ENCODE measurements at regions not wholly inside any gene's neighbourhood (a gene's known extent, or its start where the extent isn't known, plus 50 kb on each side); places are given as distances from the start of the nearest gene placed in this dataset.

GRCh38 chr3:76456322-76456721 lies 583.6 kb upstream of the ROBO2 start:
- no peak for DNase-seq
- in situ Hi-C loops (cut with MboI; ENCODE audit: low pct_unique_long_range_greater_than_20kb, low sequenced_read_pairs) = no loop called here

GRCh38 chr3:76463501-76463900 lies 576.4 kb upstream of the ROBO2 start:
- no peak for DNase-seq
- in situ Hi-C loops (cut with MboI; ENCODE audit: low pct_unique_long_range_greater_than_20kb, low sequenced_read_pairs) = no loop called here

GRCh38 chr3:76470285-76470684 lies 569.6 kb upstream of the ROBO2 start:
- DNase-seq = no peak
- in situ Hi-C loops (cut with MboI; ENCODE audit: low pct_unique_long_range_greater_than_20kb, low sequenced_read_pairs) = no loop called here

- no peak for DNase-seq
- in situ Hi-C loops (cut with MboI; ENCODE audit: low pct_unique_long_range_greater_than_20kb, low sequenced_read_pairs) = no loop called here
Measured at GRCh38 chr3:76474632-76475031, 565.3 kb upstream of the ROBO2 start.

GRCh38 chr3:76479161-76479650 lies 560.7 kb upstream of the ROBO2 start:
- in situ Hi-C loops (cut with MboI; ENCODE audit: low pct_unique_long_range_greater_than_20kb, low sequenced_read_pairs) = no loop called here
- DNase-seq = no peak

GRCh38 chr3:76482510-76482909 lies 557.4 kb upstream of the ROBO2 start:
- DNase-seq = no peak
- in situ Hi-C loops (cut with MboI; ENCODE audit: low pct_unique_long_range_greater_than_20kb, low sequenced_read_pairs) = no loop called here

GRCh38 chr3:76487446-76487845 lies 552.5 kb upstream of the ROBO2 start:
- DNase-seq = no peak
- in situ Hi-C loops (cut with MboI; ENCODE audit: low pct_unique_long_range_greater_than_20kb, low sequenced_read_pairs) = no loop called here

- in situ Hi-C loops (cut with MboI; ENCODE audit: low pct_unique_long_range_greater_than_20kb, low sequenced_read_pairs) = no loop called here
- no peak for DNase-seq
Measured at GRCh38 chr3:76490064-76490463, 549.8 kb upstream of the ROBO2 start.

- no peak for DNase-seq
- in situ Hi-C loops (cut with MboI; ENCODE audit: low pct_unique_long_range_greater_than_20kb, low sequenced_read_pairs) = no loop called here
Measured at GRCh38 chr3:76495216-76495615, 544.7 kb upstream of the ROBO2 start.

- in situ Hi-C loops (cut with MboI; ENCODE audit: low pct_unique_long_range_greater_than_20kb, low sequenced_read_pairs) = no loop called here
- DNase-seq = no peak
Measured at GRCh38 chr3:76497636-76498035, 542.3 kb upstream of the ROBO2 start.

- in situ Hi-C loops (cut with MboI; ENCODE audit: low pct_unique_long_range_greater_than_20kb, low sequenced_read_pairs) = no loop called here
- DNase-seq = no peak
Measured at GRCh38 chr3:76500746-76501275, 539.1 kb upstream of the ROBO2 start.

- DNase-seq = no peak
Measured at GRCh38 chr3:76501315-76501714, 538.6 kb upstream of the ROBO2 start.

GRCh38 chr3:76502076-76502475 lies 537.8 kb upstream of the ROBO2 start:
- in situ Hi-C loops (cut with MboI; ENCODE audit: low pct_unique_long_range_greater_than_20kb, low sequenced_read_pairs) = no loop called here
- no peak for DNase-seq

More at GRCh38 chr3:76501315-76501714, 538.6 kb upstream of the ROBO2 start:
- in situ Hi-C loops (cut with MboI; ENCODE audit: low pct_unique_long_range_greater_than_20kb, low sequenced_read_pairs) = no loop called here

GRCh38 chr3:76505202-76505845 lies 534.6 kb upstream of the ROBO2 start:
- in situ Hi-C loops (cut with MboI; ENCODE audit: low pct_unique_long_range_greater_than_20kb, low sequenced_read_pairs) = no loop called here
- no peak for DNase-seq

GRCh38 chr3:76509179-76509830 lies 530.6 kb upstream of the ROBO2 start:
- DNase-seq = no peak
- in situ Hi-C loops (cut with MboI; ENCODE audit: low pct_unique_long_range_greater_than_20kb, low sequenced_read_pairs) = no loop called here

GRCh38 chr3:76514836-76515235 lies 525.1 kb upstream of the ROBO2 start:
- in situ Hi-C loops (cut with MboI; ENCODE audit: low pct_unique_long_range_greater_than_20kb, low sequenced_read_pairs) = no loop called here
- DNase-seq = no peak

GRCh38 chr3:76523337-76523736 lies 516.6 kb upstream of the ROBO2 start:
- DNase-seq = no peak
- in situ Hi-C loops (cut with MboI; ENCODE audit: low pct_unique_long_range_greater_than_20kb, low sequenced_read_pairs) = no loop called here

GRCh38 chr3:76525726-76526125 lies 514.2 kb upstream of the ROBO2 start:
- in situ Hi-C loops (cut with MboI; ENCODE audit: low pct_unique_long_range_greater_than_20kb, low sequenced_read_pairs) = no loop called here
- no peak for DNase-seq

GRCh38 chr3:76527773-76528172 lies 512.1 kb upstream of the ROBO2 start:
- in situ Hi-C loops (cut with MboI; ENCODE audit: low pct_unique_long_range_greater_than_20kb, low sequenced_read_pairs) = no loop called here
- no peak for DNase-seq

- DNase-seq = no peak
- in situ Hi-C loops (cut with MboI; ENCODE audit: low pct_unique_long_range_greater_than_20kb, low sequenced_read_pairs) = no loop called here
Measured at GRCh38 chr3:76532158-76532822, 507.6 kb upstream of the ROBO2 start.
